NCI-H2227 (cell line): ENCODE measurements at regions not wholly inside any gene's neighbourhood (a gene's known extent, or its start where the extent isn't known, plus 50 kb on each side); places are given as distances from the start of the nearest gene placed in this dataset.

Experiments used
- DNase-seq: peaks from one replicate; lab custom pipeline; 2025; ENCODE audit not compliant: unreplicated experiment; lab: John Stamatoyannopoulos, UW

DNA sequence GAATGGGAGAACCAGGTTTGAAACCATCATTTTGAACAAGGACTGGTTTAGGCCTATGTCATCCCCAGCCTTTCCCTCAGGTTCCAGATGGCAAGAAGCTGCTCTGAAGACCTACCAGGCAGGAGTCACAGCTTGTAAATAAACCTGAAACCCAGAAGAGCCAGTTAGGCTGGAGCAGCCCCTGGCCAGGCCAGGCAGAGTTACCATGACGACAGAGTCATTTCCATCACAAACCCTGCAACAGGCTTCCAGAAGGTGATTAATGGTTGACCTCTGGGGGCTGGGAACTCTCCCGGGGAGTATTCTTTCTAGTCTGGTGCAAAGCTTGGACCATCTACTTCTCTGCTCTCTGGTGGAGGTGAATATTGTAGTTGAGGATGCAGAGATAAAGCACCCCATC, 164.1 kb upstream of the NCAM1 start:
- DNase-seq = peak; percentile 60

DNA sequence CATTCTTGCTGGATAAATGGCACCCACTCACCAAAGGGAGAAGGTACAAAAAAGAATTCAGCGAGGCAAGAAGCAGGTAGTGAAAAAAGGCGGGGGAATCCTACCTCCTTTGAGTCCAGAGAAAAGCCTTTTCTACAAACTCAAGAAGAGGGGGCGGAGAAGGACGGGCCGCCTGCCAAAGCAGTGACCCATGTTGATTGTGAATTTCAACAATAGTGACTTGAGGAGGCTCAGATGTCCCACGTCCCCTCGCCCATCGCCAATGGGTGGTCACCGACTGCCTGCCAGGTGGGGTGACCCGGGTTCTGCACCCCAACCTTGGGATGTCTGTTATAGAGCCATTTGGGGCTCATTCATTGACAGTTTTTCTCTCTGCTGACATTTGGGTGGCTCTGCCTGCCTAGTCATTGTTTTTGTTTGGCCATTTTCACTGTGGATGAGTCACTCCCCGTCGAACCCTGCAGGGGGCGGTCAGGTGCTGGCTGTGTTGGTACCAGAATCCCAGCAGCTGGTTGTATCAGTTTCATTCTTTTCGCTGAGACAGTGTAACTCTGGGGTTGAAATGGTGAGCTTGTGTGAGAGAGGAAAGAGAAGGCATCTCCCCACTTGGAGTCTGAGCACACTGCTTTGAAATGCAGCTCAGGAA, 163.4 kb upstream of the NCAM1 start:
- DNase-seq = peak; percentile 65

DNA sequence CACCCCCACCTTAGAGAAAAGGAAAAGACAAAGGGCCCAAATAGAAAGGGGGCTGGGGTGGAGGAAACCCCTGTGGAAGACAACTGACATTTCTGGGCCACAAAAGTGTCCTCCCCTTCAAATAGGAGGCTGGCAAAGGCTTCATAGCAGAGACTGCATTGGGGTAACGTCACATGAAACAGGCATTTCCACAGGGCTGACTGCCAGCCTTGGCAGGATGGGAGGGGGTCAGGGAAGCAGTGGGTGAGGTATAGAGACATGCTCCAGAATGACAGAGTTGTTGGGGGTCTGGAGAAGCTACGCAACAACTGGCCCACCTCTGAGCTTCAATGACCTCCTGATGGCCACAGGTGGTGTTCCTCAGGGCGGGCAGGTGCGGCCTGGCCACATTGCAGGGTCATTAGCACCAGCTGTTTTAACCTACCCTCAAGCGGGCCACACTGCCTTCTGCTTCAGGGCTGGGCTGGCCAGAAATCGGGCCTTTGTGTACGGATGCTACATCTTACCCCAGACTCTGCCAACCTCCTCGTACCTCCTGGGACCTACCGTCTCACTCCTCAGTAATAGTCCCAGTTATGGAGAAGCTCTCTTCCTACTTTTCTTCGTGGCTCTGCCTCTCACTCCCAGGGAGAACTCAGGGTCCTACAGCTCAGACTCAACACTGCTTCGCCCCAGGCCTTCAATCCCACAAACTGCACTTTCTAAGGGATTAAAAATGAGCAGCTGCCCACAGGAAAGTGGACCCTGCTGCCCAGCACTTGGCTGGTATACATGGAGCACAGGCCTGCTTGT, 160.0 kb upstream of the NCAM1 start:
- DNase-seq = no peak

DNA sequence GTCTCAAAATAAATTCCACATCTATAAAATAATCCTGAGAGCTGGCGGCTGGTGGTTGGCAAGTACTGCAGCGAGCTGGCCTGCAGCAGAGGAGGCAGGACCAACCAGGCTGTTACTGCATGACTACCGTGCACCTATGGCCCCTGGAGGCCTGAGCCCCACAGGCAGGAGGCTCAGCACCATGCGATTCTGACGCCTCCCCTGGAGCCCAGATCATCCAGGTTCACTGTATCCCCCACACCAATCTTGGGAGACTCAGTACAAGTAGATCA, 159.5 kb upstream of the NCAM1 start:
- no peak for DNase-seq

DNA sequence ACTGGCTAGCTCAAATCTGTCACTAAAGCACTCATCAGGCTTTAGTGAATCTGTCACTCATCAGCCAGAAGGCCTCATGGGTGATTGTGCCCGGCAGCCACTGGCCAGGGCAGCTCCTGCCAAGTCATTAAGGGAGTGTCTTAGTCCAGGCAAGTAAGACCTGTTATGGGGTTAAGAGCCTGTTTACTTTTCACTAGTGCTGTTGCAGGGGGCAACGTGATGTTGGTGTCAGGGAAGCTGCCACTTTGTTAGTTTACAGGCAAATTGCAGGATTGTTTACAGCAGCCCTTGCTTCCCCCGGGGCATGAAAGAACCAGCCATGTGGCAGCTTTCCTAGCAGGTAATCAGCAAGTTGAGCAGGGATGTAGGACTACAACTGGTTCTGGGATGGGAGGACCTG, 155.6 kb upstream of the NCAM1 start:
- peak; percentile 8 for DNase-seq

DNA sequence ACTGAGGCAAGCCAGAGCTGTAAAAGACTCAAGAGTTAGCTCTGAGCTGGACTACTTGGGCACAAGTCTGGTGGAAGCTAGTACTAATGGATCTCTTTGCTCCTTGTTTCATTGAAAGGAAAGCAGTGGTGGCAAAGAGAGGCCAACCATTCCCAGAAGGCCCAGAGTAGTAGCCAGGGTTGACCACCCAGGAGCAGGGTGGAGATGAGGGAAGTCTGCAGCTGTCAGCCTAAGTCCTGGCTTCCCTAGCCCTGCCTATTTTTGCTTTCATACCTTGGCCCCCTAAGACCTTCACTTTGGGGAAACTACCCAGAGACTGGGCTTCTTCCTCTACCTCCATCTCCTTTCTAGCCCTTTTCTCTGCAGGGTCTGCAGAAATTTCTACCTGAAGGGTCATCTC, 155.0 kb upstream of the NCAM1 start:
- DNase-seq = no peak

DNA sequence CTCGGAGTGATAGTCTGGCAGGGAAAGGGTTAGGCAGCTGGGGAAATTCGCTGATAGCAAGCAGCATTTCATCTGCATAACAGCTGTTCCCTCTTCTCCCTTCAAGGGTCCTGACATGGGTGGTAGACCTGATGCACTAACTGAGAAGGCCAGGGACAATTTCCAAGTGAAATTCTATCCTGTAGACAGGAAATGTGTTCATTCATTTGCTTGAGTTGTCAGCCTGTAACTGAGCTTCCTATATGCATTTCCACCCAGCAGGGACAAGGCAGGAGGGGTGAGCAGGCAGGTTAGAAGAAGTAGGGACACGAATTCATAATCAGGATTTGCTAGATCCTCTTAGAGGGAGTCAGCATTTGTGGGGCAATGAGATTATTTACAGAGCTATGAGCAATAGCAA, 154.3 kb upstream of the NCAM1 start:
- no peak for DNase-seq

DNA sequence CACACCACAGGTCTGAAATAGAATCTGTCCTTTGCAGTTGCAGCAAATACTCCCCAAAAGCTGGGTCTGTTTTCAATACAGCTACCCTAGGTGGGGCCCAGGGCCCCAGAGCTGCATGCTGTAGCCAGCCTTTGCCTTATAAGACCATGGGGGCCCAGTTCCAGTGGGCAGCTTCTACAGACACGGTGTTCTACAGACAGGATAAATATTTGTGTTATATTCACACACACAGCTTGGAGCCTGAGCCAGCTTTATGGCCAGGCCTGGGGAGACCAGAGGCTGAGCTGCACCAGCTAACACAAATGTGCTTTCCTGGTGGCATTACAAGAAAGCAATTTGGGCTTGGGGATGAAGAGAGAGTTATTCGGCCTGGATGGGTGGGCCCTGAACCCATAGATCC, 151.8 kb upstream of the NCAM1 start:
- DNase-seq = no peak

DNA sequence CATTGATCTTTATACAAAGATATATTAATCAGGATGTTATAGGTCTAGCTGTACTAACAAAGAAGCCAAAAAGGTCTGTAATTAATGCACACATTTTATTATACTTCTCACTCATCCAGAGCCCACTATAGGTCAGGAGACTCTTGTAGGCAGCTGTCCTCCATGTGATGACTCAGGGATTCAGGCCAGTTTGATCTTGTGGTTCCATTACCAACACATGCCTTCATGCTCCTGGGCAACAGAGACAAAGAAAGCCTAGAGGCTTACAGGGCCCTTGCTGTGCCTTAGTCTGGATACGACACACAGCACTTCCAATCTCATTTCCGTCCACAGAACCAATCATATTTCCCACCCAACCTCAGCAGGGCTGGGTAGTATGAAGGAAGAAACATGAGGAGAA, 150.3 kb upstream of the NCAM1 start:
- DNase-seq = no peak

DNA sequence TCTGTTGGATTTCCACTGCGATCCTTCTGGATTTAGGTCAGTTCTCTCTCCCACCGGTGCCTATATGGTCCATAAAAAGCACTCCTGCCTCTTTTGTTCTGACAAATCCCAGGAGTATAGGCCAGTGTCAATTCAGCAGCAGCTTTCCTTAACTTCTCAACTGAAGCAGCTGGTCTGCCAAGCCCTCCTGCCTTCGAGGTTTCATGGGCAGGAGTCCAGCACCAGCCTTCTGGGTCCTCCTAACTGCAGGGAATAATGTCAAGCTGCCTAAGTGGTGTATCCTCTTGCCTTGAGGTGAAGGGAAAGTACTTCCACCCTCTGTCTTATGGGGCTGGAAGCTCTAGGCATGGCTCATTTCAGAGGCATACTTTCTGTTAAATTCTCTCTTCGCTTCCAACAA, 149.4 kb upstream of the NCAM1 start:
- no peak for DNase-seq

DNA sequence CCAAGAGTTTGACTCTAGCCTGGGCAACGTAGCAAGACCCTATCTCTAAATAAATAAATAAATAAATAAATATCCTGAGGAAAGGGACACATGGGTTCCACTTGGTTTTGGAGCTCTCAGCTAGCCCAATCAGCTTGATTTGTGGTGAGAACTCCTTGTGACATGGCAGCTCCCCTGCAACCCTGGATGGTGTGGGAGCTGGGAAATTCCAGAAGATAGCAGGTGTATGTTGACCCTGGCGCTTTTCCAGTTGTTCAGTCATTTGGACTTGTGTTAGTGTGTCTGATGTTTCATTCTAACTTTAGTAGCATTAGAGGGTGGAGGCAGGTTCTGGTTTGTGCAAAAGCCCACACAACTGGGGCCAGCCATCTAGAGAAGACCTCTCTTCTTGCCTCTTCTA, 148.5 kb upstream of the NCAM1 start:
- no peak for DNase-seq

DNA sequence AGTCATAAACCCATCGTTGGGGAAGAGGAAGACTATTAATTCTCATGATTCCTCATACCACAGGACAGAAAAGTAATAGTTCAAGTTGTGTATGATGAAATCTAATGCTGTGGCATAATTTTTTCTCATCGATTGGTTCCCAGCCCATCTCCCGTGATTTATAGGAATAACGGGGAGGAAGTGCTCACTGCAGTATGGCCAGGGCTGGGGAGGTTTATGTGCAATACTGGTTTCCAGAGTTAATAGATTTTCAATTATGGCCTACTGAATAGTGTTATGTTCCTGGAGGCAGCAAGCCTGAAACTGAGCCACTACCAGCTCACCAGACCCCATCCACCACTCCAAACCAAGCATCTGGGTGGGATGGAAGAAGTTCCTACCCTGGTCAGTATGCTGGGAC, 147.1 kb upstream of the NCAM1 start:
- DNase-seq = no peak

DNA sequence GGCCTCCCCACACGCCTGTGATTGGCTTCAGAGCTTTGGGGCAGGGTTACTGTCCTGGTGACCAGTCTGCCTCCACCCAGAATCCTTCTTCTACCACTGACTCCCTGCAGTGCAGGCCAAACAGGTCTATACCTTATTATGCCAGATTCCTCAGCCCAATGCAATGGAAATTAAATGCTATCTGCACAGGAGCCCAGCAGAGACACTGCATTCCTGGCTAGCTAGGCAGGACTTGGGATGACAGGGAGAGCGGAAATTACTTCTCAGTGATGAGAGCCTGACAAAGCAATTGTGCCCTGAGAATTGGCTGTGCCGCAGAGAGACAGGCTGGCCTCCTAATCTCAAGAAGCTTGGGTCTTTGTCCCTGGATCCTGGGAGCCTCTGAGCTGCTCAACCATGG, 143.8 kb upstream of the NCAM1 start:
- DNase-seq = no peak

DNA sequence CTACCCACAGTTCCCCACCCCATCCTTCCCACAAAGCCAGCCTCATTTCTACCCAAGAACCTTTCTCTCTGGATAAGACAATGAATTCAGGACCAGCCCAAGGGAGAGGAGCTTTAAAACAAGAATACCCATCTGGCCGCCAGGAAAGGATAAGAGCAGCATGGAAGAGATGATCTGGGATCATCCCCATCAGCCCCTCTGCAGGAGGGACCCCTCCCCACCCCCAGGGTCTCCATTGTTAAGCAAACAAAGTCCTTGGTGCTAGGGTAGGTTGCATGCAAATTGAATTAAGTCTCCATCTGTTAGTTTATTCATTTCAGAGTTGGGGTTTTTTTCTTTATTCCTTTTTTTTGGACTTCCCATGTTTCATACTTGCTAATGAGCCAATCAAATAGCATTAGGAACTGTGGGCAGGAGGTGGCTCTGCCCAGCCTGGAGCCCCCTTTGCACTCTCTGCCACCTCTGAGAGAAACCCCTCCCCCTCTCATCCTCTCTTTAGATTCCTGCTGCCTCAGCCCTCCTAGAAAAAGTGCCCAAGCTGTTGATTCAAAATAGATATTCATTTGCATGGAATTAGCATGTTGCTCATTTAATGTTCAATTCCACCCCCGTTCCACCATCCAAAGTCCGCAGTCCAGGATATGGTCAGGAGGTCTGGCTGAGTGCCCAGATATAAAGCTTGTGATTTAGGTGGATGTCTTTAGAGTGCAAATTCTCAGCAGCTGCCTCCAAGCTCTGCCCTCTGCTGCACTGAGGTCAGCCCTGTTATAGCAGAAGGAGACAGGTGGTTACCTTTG, 138.5 kb upstream of the NCAM1 start:
- DNase-seq = no peak

DNA sequence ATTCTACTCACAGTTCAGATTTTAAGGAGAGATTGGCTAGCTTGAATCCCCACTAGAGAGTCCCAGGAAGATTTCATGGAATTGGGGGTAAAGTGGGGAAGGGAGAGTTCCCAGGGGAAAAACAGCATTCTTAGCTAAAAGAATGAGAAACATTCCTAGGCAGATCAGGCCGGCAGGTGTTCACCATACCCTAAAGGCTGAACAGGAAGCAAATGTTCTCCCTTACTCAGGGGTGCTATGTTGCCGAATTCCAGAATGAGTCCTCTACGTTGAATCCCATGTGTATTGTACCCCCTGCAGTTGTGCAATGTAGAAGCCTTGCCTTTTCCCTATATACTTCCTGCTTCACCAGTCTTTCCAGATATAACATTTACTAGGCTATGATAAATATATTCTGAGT, 135.2 kb upstream of the NCAM1 start:
- no peak for DNase-seq

DNA sequence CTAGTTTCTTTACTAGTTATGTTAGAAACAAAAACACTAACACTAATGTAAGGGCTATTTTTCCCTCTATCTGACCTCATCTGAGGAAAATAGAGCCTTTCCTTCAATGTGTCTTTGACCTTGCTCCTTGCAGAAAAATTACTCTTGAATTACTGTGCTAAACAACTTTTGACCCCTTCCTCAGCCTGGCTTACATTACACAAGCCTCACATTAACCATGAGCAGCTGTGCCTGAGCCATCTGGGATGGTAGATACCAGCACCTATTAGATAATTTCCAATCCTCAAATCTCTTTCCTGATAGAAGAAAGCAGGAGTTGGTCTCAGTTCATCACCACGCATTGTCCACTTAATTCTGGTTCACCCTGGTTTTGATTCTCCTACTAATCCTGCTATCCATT, 134.4 kb upstream of the NCAM1 start:
- DNase-seq = no peak

DNA sequence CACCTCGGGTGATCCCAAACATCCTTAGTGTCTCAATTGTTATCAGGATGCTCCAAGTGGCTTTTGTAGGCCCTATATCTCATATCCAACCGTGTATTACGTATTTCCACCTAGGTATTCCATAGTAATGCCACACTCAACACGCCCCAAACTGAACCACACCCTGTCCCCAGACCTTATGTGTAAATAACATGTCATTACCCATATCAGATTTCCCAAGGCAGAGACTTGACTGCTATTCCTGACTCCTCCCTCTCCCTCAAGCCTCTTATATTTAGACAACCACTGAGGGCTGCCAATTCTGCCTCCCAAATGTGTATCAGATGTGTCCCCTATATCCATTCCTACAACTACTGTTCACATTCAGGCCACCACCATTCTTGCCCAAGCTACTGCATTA, 132.8 kb upstream of the NCAM1 start:
- DNase-seq = no peak

DNA sequence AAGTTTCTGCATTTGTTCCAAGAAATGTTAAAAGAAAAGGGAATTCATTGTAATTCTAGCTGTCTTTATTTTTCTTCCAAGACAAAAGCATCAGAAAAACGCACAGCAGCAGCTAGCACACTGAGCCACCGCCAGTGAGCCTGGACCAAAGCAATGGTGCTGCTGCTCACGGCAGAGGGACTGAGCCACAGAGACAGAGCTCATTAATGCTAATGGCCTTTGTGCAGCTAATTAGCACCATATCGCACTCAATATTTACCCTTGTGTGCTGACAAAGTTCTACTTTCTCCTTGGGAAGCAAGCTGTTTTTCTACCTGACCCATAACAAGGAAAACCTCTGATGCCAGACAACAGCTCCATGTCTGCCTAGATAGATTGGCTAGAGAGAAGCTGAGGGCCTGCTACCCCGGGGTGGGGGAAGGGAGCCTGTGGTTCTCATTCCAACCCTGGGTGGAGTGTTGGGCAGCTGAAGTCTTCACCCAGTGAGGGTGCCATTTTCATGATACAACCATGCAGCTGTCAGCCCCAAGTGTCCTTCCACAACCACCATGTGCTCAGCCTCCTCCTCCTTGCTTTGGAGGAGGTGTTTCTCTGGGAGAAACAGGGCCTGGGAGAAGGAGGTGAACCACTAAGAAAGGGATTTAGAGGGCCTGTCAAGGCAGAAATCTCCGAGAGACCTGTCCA, 131.1 kb upstream of the NCAM1 start:
- DNase-seq = no peak

DNA sequence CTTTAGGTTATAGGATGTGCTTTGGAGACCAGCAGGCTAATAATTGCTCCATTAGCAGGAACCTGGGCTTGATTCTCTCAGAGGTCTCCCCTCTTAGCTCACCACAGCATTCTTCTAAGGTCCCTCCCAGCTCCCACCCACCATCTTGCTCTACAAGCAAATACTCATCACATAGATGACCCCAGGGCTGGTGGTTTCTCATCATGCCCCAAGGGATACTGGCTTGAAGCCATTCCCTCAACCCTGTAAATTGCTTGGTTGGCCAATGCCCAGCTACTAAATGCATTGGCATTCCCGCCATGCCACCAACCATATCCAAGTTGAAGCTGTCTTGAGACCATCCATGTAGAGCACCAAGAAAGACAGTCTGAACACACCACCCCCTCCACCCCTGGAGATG, 130.2 kb upstream of the NCAM1 start:
- no peak for DNase-seq

DNA sequence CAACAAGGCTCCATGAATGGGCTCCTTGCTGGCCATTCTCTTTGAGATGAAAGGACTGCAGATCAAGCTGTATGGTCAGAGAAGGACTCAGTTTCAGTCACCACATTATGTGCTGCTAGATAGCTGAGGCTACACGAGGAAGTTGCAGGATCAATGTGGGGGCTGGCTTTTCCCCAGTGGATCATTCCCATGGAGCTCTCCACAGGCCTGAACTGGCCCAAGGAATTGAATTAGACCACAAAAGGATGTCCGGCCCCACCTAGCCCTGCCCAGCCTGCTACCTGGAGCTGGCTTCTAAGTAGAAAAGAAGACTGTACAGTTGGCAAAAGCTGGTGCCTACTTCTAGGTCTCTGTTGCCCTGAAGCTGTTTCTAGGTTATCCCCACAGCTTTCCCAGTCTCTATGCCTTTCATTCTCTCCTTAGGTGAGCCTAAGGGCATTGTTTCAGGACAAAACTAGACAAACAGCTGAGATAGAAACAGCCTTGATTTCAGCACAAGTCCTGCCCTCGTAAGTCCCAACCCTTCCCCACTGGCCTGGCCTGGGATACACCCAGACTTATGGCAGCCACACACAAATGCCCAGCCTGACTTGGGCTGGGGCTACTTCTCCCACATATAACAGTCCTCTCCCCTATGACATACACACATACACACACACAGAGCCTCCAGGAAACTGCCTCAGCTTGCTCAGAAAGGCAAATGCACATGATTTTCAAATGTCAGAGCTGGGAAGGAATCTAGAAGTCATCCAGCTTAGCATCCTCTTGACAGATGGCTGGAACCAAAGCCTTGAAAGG, 129.1 kb upstream of the NCAM1 start:
- DNase-seq = no peak

DNA sequence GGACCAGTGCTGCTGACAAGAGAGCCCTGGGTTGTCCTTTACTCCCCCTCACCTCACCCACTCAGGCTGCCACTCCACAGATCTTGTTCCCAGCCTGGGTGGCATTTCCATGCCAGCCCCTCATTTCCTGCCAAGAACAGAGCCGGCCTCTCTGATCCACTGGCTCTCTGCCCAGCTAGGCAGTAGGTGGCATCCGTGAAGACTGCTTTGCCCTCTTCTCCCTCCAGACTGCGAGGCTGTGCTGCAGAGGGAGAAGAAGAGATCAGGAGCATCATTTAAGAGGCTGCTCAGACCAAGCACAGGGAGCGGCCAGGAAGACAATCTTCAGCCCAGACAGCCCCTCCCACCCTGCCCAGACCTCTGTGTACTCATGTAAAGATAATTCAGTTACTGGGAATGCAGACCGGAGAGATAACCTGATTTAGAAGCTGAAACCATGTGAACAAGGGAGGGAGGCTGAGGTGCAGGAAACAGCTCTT, 126.9 kb upstream of the NCAM1 start:
- no peak for DNase-seq
